GM04503 (cell line): ENCODE measurements at regions not wholly inside any gene's neighbourhood (a gene's known extent, or its start where the extent isn't known, plus 50 kb on each side); places are given as distances from the start of the nearest gene placed in this dataset.
"Not testable (repeated sequence)": the region's sequence is repeated elsewhere in the genome, so short reads cannot be mapped to it uniquely, and the experiment has no call there.

Experiments used
- DNase-seq: peaks from one replicate; pipeline ENCODE4 v3.0.0-alpha.2; 2012; ENCODE audit warnings: low read depth

DNA sequence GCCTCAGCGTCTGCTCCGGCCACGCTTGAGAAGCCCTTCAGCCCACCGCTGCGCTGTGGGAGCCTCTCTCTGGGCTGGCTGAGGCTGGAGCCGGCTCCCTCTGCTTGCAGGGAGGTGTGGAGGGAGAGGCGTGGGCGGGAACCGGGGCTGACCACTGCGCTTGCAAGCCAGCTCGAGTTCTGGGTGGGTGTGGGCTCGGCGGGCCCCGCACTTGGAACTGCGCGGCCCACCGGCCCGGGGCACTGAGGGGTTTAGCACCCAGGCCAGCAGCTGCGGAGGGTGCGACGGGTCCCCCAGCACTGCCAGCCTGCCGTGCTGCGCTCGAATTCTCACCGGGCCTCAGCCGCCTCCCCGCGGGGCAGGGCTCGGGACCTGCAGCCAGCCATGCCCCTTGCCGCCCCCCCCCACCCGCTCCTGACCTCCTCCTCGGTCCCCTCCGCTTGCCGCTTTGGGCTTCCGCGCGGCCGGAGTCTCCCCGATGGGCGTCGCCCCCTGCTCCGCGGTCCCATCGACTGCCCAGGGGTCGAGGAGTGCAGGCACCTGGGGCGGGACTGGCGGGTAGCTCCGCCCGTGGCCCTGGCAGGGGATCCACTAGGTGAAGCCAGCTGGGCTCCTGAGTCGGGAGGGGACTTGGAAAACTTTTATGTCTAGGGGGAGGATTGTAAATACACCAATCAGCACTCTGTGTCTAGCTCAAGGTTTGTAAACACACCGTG, 106.7 kb downstream of the RAP2B start:
- no peak for DNase-seq

DNA sequence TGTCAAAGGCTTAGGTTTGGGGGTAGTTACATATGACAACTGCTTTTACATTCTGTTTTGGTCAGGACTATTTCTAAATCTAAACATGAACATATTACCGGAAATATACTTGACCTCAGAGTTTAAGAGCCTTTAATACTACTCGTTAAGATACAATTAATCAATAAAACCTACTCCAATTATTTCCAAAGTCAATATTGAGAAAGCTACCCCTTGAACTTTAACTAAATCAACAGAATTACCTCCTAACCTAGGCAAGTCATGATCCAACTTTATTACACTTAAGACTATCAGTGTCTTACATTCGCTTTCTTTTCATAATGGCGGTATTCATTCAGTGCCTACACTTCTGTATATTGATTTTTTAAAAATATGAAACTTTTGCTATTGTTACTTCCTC, 107.7 kb downstream of the RAP2B start:
- no peak for DNase-seq

DNA sequence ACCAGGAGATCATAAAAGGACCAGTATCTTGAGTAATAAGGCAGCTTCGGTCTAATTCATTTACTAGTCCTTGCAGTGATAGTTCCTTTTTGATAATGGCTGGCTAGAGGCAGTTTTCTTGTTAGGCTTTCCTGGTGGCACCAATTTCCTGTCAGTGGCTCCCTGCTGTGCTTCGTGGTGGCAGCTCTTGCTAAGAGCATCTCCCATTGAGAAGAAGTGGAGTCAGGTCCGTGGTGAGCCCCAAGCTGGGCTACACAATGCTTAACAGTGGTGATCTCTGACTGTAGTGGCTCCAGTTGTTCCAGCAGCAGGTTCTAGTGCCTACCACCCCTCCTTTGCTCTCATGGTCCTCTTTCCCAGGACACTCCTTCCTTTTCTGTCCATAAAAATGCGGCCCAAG, 111.2 kb downstream of the RAP2B start:
- no peak for DNase-seq

GRCh38 chr3:153273767-153274435, 111.9 kb downstream of the RAP2B start:
- DNase-seq = no peak

- no peak for DNase-seq
These were observed 112.5 kb downstream of the RAP2B start for GRCh38 chr3:153274561-153274960.

DNA sequence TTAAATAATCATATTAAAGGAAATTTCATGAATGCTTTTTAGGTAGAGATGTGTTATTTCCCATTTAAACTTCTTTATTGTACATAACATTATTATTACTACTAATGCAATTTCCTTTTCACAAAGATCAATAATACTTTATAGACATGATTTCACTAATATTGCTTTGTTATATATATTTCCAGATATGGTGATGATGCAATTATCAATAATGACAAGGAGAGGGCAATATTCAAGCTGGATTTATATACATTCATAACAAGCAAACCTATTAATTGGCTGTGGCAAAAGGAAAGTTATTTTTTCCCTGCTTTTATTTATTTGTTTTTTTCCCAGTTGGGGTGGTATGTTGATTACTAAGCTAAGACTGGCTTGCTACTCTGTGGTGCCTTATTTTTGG, 113.5 kb downstream of the RAP2B start:
- DNase-seq = no peak

DNA sequence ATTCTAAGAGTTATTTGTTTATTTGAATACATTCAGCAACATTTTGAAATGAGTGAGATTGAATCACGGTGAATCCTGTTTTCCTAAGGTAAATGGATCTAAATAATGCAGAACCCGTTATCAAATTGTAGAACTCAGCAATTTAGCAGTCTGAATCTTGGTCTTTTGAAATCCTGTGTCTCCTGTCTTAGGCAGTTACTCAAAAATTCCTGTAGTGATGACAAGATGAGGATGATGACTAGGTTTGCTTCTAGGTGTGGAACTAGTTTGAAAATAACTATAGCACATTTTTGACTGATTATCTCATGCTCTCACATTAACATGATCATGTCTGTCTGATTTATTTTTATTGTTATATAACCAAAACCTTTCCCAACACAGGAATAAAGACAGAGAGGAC, 115.0 kb downstream of the RAP2B start:
- DNase-seq = no peak

GRCh38 chr3:153281236-153281997, 119.4 kb downstream of the RAP2B start:
- not testable (repeated sequence) for DNase-seq

DNA sequence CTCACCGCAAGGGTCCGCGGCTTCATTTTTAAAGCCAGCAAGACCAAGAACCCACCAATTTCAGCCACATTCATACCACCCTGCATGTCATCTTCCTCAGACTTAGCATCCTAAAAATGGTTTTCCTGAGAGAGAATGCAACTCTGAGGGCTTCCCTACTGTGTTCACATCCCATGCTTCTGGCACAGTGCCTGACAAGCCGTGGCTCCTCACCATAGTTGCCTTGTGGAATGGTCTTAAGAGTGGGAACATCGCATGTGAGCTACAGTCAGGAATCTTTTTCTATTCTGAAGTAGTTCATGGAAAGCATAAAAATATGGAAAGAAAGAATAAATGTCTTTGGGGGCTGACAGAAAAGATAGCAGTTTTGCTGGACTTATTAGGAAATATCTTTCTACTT, 120.3 kb downstream of the RAP2B start:
- no peak for DNase-seq

DNA sequence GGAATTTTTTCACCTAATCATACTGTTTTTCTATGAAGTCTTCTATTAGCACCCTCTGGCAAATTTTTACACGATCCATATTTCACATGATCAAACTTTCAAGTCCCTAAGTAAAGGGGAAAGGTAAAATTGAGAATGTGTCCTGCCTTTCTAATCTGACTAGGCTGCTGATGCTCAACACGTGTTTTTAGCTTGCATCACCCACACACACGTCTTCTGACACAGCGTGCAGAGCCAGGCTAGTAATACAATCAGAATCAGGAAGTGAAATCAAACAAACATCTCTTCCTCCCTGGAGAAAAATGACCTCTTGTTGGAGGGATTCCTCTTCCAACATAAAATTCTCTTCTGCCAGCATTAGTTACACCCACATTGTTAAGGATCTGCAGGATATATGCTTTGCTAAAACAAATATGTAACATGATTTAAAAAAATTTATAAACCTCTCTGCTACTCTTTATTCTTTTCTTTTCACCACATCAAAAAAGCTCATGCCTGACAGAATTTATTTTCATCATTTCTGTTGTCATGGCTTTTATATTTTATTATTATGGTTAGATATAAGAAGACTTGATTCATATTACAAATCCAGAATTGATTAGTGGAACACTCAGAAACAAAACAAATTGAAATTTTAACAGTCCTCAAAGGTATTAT, 122.4 kb downstream of the RAP2B start:
- DNase-seq = peak; percentile 78

DNA sequence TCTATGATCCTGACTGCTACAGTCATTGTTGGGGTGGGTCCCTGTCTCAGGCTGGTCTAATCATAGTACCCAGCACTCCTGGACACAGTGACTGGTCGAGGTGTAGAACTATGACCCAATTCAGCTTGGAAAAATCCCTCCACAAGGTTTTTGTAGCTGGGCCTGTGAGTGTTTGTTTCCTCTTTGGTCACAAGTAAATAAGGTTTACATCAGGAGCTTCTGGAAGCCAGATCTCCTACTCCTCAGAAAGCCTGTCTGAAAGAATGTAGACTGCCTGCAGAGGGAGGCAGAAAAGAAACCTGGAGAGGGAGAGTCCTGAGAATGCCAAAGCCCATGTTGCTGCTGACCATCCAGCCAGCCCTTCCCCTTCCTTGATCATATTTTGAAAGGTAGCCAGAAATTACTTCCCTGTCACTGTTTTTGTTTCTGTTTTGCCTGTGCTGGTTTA, 123.2 kb downstream of the RAP2B start:
- DNase-seq = no peak

- no peak for DNase-seq
These were observed 124.0 kb downstream of the RAP2B start for GRCh38 chr3:153285982-153286381.

DNA sequence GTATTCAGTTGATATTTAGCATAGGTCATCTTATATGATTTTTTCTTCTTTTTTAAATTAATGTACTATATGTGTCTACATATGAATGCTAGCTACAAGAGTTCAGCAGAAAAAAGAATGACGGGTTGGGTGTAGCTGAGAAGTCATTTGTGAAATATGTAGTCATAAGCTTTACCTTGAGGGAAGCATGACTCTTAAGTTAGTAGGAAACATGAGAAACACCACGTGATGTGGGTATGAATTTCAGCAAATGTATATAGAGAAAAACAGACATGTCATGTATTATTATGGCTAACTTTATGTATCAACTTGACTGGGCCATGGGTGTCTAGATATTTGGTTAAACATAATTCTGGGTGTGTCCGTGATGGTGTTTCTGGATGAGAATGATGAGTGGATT, 125.0 kb downstream of the RAP2B start:
- DNase-seq = no peak

GRCh38 chr3:153289334-153289808, 127.3 kb downstream of the RAP2B start:
- DNase-seq = no peak

GRCh38 chr3:153290268-153291015, 128.4 kb downstream of the RAP2B start:
- DNase-seq = no peak

- DNase-seq = no peak
These were observed 129.1 kb downstream of the RAP2B start for GRCh38 chr3:153291059-153291685.

GRCh38 chr3:153293265-153293664, 131.2 kb downstream of the RAP2B start:
- DNase-seq = no peak

- DNase-seq = no peak
These were observed 133.9 kb downstream of the RAP2B start for GRCh38 chr3:153295901-153296300.

DNA sequence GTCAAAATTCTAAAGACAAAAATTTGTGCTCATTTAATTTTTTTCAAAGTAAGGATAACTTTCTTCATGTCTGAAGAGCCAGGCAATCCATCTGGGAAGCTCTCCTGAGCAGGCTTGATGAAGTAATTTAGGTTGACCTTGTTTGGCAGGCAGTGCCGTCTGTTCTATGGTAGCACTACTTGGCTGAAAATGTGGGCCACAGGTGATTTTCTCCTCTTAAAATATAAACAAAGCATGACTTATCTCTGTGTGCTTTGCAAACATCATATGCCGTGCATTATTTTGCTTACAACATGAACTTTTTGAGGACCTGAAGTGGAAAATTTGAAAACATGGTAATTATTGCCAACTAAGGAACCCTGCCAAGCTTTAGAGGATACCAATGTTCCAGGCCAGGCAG, 143.2 kb downstream of the RAP2B start:
- DNase-seq = no peak

GRCh38 chr3:153311541-153311940, 149.5 kb downstream of the RAP2B start:
- no peak for DNase-seq

DNA sequence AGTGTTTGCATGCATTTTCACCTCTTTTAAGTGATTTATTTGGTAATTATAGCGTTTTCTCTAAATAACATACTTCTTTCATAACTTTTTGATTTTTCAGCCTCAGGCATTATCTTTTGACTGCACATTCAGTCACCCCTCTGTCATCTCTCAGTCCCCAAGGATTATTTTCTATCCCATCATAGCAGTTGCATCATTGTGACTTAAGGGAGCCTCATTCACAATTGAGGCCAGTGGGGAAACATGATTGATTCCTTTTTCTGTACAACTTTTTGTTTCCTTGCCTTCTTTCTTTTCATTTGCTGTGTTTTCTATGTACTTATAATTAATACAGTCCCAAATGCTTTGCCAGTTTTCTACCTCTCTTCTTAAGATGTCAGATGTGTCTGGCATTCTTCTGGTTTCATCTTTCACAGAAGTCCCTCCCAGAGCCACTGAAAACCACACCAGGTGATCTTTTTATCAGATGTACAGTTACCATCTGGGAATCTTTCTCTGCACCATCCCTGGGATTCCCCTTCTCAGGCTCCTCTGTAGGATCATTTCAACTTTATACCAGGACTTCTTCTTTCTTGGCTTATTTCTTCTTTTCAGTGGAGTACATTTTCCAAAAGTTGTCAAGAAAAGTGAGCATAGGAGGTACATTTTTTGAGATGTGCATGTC, 151.4 kb downstream of the RAP2B start:
- DNase-seq = no peak
